Daoy (cell line): ENCODE measurements at regions not wholly inside any gene's neighbourhood (a gene's known extent, or its start where the extent isn't known, plus 50 kb on each side); places are given as distances from the start of the nearest gene placed in this dataset.

Experiments used
- DNase-seq: peaks from one replicate; pipeline ENCODE4 v3.0.0-alpha.2; 2015; ENCODE audit warnings: low read depth

DNA sequence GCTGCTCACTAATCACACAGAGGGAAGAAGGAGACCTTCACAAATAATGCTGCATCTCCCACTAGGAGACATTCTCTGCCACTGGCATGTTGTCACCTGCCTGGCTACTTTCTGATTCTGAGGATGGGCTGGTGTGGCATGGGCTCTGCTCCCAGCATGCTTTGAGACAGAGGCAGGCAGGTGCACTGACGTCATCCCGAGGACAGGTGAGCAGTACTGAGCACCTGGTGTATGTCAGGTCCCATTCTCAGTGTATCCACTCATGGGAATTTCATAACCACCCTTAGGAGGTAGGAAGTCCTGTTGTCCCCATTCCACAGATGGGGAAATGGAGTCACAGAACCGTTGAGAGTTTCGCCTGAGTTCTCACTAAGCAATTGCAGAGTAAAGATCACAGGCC is 597.9 kb downstream of the VRK1 start:
- DNase-seq = no peak

DNA sequence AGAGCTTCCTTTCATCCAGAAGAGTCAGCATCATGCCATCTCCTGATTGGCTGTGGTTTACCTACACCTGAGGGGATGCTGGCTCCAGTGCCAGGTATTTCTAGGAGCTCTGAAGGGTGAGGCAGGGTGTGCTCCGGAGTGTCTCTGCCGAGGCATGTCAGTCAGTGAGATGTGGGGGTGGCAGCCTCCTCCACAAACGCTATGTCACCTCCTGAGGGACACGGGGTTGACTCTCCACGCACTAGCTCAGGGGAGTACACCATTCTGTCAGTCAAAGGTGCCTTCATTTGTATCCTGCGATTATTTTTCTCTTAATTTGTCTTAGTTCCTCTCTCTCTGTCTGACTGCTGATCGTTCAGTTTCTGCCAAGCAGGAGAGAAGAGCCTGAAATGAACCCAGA is 604.5 kb downstream of the VRK1 start:
- DNase-seq = no peak

DNA sequence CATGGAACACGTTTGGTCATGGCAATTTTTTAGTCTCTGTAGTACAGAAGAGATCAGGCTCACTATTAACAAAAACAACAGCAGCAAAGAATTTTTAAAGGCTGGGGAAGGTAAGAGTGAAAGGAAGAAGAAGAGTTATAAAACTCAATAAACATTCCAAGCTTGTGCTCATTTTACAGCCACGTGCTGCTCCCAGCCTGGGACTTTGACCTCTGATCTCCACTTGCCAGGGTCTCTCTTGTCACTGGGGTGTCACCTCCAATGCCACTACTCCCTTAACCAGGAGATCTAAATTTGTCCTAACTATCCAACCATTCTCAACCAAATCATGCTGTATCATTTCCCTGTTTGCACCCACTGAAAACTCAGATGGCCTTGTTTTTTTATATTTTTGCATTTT is 605.1 kb downstream of the VRK1 start:
- no peak for DNase-seq

DNA sequence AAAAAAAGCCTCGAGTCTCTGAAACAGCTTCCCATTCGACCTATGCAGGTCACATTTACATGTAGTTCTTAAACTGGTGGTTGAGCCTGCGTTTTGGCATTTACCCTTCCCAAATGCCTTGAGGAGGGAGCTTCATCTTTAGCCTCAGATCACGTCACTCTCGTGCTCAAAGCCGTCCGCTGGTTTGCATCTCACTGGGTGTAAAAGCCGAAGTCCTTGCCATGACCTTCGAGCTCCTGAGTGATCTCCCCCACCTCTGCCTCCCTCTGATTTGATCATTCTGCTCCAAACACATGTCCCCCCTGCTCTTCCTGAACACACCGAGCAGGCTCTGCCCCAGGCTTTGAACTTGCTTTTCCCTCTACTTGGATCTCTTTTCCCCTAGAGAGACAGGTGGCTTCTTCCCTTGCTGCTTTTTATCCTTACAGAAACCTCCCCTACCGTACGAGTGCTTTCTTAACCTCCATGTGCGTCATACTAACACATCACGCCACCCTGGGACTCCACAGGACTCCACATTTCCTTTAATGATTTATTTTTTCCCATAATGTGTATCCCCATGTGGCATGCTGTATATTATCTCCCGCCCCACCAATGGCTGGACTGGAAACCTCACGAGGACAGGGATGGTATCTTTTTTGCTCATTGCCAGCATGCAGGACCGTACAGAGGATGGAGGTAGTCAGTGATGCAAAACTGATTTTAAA is 610.7 kb downstream of the VRK1 start:
- DNase-seq = peak; percentile 40

DNA sequence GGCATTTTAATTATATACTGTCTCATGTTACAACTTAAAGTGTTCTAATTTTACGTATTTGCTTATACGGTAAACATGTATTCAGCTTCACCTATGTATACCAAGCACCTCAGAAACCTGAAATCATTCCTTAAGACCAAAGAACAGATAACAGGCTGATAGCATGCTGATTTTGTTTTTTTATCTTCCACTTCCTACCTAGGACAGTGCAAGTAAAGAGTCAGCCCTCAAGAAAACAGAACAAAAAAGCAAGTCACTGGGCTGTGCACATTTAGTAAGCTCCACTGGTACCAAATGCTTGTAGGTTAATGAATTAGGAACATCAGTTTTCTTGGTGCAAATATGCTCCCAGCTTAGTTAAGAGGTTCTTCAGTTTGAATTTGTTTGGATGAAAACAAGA is 611.3 kb downstream of the VRK1 start:
- DNase-seq = no peak

DNA sequence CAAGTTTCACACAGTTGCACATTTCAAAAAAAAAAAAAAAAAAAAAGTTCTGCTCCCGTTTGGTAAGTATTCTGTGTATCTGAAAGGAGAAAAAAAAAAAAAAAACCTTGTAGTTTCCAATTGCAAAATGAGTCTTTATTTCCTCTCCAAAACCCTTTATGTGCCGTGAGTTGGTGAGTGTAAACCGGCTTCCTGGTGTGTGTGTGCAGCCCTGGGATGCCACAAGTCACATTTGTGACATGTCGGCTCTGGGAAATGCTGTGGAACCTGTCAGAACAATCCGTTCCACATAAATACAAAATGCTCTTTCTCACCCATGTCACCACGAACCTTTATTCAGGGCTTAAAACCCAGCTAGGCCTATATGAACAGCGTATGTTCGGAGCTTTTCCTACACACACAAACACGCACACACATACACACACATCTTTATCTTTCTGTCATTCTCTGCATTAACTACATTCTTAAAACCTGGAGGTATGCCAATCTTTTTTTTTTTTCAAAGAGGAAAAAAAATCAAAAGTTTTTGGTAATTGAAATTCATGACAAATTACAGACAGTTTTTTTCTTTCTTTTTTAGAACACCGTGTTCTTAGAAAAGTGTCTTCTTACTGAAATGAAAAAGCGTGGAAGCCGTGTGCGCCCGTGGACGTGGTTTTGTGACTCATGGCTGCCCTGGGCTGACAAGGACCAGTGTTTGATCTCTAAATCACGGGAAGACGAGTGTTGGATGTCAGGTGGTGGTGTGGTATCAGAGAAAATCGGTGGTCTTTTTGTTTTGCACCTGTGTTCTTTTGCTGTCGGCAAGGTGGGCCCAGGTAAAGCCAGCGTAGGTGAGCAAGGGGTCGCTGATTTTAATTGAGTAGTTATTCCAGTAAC is 612.0 kb downstream of the VRK1 start:
- DNase-seq = no peak

DNA sequence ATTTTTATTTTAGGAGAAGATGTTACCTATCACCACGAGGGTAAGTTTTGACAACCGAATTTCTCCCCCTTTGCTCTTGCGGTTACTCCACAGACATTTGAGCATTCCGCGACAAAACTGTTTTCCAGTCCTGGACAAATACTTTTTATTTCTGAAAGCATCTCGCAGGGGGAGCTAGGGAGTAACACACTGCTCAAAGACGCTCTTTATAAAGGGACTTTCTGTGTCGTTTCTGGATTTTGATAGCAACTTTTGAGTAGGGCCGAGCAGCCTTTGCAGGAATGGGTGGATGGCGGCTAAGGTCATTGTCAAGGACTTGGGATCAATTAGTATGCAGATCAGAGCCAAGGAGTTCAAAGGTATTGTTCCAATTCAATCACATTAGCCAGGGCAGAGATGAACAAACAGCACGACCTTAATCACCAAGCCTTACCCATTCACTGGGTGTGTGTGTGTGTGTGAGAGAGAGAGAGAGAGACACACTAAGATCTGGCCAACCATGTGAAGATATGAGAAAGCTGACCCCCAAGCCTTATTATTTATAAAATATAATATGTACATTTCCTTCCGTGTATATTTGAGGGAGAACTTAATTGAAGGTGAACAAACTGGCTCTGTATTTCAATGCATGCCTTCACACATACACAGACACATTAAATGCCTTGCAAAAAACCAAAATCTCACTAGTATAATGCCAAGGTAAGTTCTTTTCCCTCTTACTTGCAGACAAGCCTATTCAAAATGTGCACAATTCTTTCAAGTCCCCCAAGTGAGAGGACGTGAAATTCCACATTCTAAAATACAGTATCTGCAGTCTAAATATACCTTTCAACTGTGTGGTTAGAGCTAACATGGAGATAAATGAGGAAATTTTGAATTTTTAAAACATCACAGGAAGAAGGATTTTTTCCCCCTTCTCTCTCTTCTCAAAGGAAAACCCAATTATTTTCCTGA is 613.8 kb downstream of the VRK1 start:
- DNase-seq = peak; percentile 21

DNA sequence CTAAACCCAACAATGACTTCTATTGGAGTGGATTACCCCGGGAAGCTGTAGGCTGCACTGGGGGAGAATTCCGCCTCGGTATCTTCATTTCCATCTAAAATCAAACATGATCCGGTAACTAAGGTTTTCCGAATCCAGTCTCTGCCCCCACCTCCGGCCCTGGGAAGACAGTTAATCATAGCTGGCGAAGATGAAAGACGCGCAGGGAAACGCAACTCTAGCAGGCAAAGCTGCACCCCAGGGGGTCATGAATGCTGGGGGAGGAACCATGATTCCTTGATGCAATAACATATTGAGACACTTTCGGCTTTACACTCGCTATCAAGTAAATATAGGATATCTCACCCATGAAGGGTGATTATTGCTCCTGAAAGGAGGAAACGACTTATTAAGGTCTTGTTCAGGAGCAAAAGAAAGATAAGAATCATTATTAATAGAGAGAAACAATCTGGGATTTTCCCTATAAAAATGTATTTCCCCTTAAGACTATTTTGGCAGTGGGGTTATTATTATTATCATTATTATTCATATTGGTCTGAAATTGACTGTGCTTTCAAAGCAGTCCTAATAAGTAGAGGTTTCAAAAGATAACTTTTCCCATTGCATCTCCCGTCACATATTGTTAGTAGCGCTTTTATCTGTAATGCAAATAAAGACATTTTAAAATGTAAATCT is 614.9 kb downstream of the VRK1 start:
- DNase-seq = peak; percentile 65

DNA sequence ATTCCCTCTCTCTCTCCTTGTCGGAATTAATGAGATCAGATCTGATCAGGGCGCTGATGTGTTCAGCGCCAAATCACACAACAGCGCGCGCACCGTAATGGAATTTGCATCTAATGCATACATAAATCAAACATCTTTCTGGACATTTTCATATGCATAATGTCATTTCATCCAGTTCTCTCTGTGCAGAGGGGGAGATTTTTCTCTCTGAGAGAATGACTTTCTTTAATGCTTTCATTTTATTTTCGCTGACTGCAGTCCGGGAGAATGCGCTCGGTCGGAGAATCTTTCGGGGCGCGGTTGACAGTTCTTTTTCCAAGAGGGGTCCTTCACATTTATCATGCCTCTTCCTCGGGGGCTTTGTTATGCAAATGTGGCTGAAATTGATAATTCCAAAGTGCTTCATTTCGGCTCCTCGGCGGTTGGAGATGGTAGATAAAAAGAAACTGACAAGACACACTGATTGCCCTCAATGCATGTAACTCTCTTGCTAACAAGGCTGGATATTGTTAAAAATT is 615.9 kb downstream of the VRK1 start:
- DNase-seq = no peak

DNA sequence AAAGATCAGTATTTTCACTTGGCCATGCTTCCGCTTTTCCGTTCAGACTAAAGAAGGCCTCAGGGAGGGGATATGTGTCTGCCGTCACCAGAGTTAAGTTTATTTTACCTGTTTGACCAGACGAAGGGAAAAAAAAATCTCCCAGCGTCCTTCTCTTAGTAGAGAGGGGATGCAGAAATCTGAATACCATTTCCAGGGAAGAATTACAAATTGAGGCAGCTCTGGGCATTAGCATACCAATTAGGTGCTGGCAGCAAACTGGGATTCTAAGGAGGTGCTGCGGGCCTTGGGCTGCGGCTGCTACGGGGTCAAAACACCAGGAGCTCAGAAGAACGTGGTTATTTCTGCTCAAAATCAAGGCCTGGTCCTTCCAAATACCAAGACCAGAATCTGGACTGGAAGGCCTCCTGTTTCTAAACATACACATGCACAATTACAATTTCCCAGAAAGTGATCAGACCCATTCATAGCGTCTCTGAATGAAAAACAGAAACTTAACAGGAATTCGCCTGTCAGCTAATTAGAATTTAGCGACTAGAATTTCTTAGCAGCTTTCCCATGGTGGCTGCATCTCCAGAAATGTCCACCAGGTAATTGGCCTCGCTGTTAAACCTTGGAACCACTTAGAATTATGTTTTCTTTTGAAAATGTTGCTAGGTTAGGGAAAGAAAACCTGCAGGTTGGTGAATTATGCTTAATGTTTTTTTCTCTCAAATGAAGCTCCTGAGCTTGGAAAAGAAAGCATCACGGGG is 617.0 kb downstream of the VRK1 start:
- DNase-seq = no peak

DNA sequence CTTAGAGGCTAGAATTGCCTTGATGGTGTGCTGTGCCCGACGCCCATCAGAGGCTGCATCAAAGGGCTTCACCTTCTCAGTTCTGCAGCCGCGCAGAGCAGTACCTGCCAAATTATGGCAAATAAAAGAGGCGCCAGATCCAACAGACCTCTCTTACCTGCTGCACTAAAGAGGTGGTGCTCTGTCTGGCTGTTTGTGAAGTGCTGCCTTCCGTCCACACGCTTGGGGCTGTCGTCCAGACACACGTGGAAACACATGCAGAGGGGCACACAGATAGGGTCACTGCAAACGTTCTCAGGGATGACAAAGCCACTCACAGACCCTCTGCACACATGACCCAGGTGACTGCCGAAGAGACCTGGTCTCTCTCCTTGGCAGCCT is 617.5 kb downstream of the VRK1 start:
- no peak for DNase-seq

DNA sequence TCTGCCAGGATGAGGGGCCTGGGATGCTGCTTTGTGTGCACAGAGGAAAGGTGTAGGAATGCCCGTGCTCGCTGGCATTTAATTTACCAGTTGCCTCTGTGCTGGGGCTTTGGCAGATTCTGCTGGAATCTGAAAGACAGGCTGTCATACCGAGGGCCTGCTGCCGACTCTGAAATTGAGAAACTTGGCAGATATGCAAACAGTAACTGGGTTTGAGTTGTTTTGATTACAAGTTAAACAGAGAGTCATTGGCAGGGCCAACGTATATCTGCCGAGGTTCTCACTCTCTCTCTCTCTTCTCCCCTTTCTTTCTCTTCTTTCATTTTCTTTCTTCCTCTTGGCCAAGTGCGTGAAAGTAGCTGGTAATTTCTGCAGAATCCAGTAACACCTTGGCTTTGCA is 618.7 kb downstream of the VRK1 start:
- no peak for DNase-seq

DNA sequence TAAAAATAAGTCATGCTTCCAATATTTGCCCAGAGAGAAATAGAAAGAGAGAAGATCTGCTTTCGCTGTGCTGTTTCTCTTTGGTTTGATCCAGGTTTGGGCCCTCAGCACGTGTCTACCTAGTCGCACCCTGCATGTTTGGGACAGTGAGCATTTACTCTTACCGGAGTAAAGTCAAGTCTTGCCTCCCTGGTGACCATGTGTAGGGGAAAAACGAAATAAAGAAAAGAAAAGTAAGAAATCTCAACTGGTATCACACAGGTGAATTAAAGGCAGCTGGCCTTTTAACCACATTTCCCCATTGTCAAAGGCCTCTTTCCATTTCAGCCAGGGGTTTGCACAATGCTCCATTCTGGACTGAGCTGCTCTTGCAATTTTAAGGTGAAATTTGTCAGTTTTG is 619.4 kb downstream of the VRK1 start:
- DNase-seq = no peak

DNA sequence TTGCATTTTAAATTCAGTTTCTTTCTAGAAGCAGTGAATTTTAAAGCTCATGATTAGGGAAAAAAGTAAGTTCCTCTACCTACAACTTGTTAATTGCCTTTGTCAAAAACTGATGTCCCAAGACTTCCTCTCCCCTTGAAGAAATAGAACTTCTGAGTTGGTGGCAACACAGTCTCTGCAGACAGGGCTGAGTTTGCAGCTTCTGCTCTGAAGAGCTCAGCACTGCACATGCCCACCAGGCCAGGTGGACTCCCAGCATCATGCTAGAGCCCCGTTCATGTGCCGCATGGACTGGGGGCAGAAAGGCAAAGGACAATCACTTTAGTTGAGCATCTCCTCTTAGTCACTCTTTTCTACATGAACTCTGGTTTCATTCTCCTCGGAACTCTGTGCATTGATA is 620.1 kb downstream of the VRK1 start:
- DNase-seq = no peak

DNA sequence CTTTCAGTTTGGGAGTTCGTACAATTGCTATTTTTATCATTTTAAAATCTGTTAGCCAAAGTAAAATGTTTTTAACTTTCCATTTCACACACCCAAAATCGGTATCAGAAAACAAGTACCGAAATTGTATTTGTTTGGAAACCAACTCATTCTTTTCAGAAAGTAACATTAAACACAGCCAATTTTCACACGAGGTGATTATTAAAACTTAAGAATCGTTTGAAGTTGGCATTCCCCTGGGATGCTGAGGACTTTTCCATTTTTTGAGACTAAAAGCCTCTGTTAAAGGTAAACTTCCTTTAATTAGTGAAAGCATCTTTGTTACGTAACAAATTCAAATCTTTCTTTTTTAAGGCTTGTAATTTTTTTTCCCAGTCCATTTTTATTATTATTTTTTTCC is 623.0 kb downstream of the VRK1 start:
- no peak for DNase-seq

DNA sequence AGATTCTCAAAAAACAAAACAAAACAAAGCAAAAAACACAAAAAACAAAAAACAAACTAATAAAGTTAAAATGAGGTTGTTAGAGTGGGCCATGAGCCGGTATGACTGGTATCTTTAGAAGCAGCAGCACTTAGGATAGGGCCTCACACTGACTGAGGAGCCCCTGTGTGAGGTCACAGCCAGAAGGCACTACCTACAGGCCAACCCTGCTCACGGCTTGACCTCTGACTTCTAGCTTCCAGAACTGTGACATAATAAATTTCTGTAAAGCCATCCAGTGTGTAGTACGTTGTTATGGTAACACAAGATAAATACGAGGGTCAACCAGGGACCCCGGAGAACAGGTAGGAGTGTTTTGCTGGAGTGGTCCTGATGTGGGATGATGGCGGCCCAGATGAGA is 629.6 kb downstream of the VRK1 start:
- DNase-seq = no peak

DNA sequence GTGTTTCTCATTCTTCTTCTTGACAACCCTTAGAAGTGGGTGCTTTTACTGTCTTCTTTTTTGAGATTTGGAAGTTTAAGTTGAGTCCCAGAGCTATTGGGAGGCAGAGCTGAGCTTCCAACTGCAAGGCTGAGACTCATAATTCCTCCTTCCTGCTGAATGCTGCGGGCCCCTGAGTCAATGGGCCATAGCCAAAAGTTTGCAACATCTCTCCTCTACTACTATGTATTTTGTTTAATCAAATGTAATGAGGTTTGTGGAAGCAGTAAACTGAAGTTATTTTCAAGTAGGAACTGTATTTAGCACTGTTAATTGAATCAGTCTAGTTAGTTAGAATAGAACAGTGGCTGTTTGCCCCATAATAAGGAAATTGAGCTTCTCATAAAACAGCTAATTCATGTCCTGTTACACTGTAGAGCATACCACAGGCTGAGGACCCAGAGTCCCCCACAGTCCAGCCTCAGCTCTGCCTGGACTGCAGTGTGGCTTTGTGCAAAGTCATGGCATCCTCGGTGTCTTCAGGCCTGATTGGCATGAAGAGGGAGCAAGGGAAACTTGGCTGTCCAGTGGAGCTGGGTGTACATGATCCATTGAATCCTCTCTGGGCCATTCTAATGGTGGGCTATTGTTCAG is 631.7 kb downstream of the VRK1 start:
- no peak for DNase-seq

DNA sequence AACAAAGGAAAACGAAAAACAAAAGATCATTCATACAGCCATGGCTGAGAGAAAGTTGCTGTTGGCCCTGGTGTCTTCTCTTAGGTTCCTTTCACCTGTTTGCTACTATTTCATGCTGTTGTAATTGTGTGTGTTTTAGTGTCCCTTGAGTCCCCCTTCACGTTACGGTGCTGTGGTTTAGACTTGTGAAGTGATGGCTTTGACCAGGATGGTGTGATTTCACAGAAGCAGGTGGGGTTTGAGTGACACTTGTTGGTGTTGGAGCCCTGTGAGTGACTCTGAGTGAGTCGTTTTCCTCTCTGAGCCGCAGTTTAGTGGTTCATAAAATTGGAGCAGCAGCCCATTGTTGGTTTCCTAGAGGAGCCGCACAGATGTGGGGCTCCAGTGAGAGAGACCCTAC is 635.4 kb downstream of the VRK1 start:
- no peak for DNase-seq

DNA sequence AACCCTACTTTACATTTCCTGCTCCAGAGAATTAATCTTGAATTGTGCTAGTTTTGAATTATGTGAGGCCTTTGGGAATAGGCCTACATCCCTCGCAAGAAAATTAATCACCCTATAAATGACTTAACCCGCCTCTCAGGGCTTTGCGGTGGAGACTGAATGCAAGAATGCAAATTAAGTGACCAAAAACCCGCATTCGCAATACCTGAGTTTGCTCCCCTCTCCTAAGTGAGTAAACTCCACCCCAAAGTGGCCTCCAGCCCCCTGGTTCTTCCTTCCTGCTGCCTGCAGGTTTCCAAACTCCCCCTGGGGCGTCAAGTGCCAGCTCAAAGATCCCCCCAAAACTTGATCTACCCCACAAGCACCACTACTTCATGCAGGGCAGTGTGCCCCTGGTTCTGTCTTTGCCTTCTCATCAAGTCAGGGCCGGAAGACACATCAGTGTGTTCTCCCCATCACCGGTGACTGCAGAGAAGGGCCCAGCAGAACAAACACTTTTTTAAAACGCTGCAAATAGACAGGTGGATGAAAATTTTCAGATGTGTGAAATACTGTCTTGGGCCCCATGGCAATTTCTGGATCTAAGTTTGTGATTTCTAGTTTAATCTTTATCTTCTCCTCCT is 644.7 kb downstream of the VRK1 start:
- DNase-seq = no peak

DNA sequence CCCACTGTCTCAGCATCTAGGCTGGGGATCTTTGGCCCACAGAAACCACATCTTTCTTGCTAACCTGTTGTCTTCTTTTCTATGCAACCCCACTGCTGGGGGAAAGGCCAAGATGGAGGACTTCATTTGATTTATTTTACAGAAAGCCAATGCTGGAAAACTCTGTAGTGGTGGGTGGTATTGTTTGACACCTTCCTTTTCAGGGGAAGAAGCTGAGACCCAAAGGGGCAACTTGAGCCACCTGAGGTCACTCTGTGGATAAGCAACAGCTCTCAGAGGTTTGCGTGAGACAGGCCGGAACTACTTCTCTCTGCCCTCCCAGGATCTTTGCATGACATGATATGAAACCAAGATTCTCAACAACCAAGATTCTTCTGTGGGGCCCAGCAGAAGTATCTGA is 645.2 kb downstream of the VRK1 start:
- no peak for DNase-seq
